ENCODE measurements at regions not wholly inside any gene's neighbourhood (a gene's known extent, or its start where the extent isn't known, plus 50 kb on each side); places are given as distances from the start of the nearest gene placed in this dataset.

- TF ChIP-seq PRDM2 (tag by site-specific recombination; IDR thresholded peaks at IDR 0.05; ENCODE audit: borderline replicate concordance) (no peak), ZNF560 (tag by site-specific recombination; IDR thresholded peaks at IDR 0.05; ENCODE audit: borderline replicate concordance) (no peak), ZFP3 (tag by site-specific recombination; IDR thresholded peaks at IDR 0.05; ENCODE audit: low read depth) (no peak)
These were observed 351.1 kb downstream of the TFEC start (continued) for GRCh38 chr7:115679423-115679822.

- POLR2A ChIA-PET: no interaction called here
These were observed 352.2 kb downstream of the TFEC start for GRCh38 chr7:115678086-115678982.

GRCh38 chr7:115676707-115677106, 353.9 kb downstream of the TFEC start:
- POLR2A ChIA-PET: interaction anchor here (0.6 kb wide), 1 partner anchor 710 kb away, joined by 3 read pairs; no protein-coding TSS in a partner anchor
- H3K9me3 ChIP-seq (ENCODE audit: control insufficient read depth, insufficient read depth, low read depth, low read length): no peaks in the 10 kb centered on the region
- H3K27ac ChIP-seq (ENCODE audit: extremely low read depth, low read depth, low read length): no peak overlapping the region
- CTCF ChIA-PET: interaction anchor here (0.6 to 1.3 kb wide), 5 partner anchors 11 to 289 kb away, joined by 3 to 5 read pairs (median 3); no protein-coding TSS in a partner anchor
- no peak overlapping the region for H3K4me3 ChIP-seq (ENCODE audit: low read depth, low read length)
- TF ChIP-seq ZSCAN18 (tag by site-specific recombination; IDR thresholded peaks at IDR 0.05) (no peak), ZNF398 (tag by site-specific recombination; IDR thresholded peaks at IDR 0.05) (no peak), ZNF423 (tag by site-specific recombination; IDR thresholded peaks at IDR 0.05) (no peak), ZNF274 (IDR thresholded peaks at IDR 0.05; ENCODE audit: low read length) (no peak), ZNF274 (tag by site-specific recombination; IDR thresholded peaks at IDR 0.05; ENCODE audit: borderline replicate concordance) (no peak), ZNF404 (tag by site-specific recombination; IDR thresholded peaks at IDR 0.05) (no peak), ZNF449 (tag by site-specific recombination; IDR thresholded peaks at IDR 0.05) (no peak), ZBTB8A (tag by site-specific recombination; IDR thresholded peaks at IDR 0.05) (no peak), ZNF214 (tag by site-specific recombination; IDR thresholded peaks at IDR 0.05; ENCODE audit: borderline replicate concordance) (no peak), ZNF747 (tag by site-specific recombination; IDR thresholded peaks at IDR 0.05) (no peak), ZNF174 (tag by site-specific recombination; IDR thresholded peaks at IDR 0.05) (no peak), ZNF654 (tag by site-specific recombination; IDR thresholded peaks at IDR 0.05; ENCODE audit: low read depth) (no peak), HOXA7 (CRISPR knock-in tag; IDR thresholded peaks at IDR 0.05; ENCODE audit: borderline replicate concordance) (no peak)
- no peaks in the 10 kb centered on the region for H3K4me1 ChIP-seq (ENCODE audit: control insufficient read depth, insufficient read depth, low read length)
- H3K36me3 ChIP-seq (ENCODE audit: control insufficient read depth in 2 of 2, insufficient read depth in 1 of 2, low read length in 2 of 2): no peaks in the 10 kb centered on the region

More at GRCh38 chr7:115678086-115678982, 352.2 kb downstream of the TFEC start:
- Histone ChIP-seq H3K4me3 (ENCODE audit: low read depth, low read length) (no peak overlapping the region), H3K36me3 (ENCODE audit: control insufficient read depth in 2 of 2, insufficient read depth in 1 of 2, low read length in 2 of 2) (no peaks in the 10 kb centered on the region), H3K4me1 (ENCODE audit: control insufficient read depth, insufficient read depth, low read length) (no peaks in the 10 kb centered on the region), H3K9me3 (ENCODE audit: control insufficient read depth, insufficient read depth, low read depth, low read length) (no peaks in the 10 kb centered on the region), H3K27ac (ENCODE audit: extremely low read depth, low read depth, low read length) (no peak overlapping the region)
- peak; percentile 48; the same call in 1 of the 2 replicates for TF ChIP-seq GFI1B (tag by site-specific recombination; IDR thresholded peaks at IDR 0.05)
- TF ChIP-seq ZIC2 (tag by site-specific recombination; IDR thresholded peaks at IDR 0.05): no peak
- CTCF ChIA-PET: interaction anchor here (0.6 to 2.1 kb wide), 6 partner anchors 10 to 1214 kb away, joined by 3 to 11 read pairs (median 3); no protein-coding TSS in a partner anchor
